Astrocyte (in vitro differentiated cells and primary cell): ENCODE measurements at regions not wholly inside any gene's neighbourhood (a gene's known extent, or its start where the extent isn't known, plus 50 kb on each side); places are given as distances from the start of the nearest gene placed in this dataset.
"Not testable (repeated sequence)": the region's sequence is repeated elsewhere in the genome, so short reads cannot be mapped to it uniquely, and the experiment has no call there.

Experiments used
- DNase-seq: peaks from one replicate; pipeline ENCODE4 v3.0.0-alpha.2; 2010; ENCODE audit warnings: low read depth
- FAIRE-seq: peaks from 2 replicates; lab custom pipeline; 2011; peaks lifted over from hg19 to GRCh38; lab: Jason Lieb, UNC
- H2AFZ ChIP-seq: 2 replicates; pipeline ENCODE4 v1.6.0; 2012; ENCODE audit warnings: low read depth, low read length, inconsistent platforms
- H3K27ac ChIP-seq: 2 replicates; pipeline ENCODE4 v1.5.1; 2011; ENCODE audit warnings: low read depth, low read length, inconsistent platforms
- H3K27me3 ChIP-seq: 2 replicates; pipeline ENCODE4 v1.6.0; 2011; ENCODE audit warnings: low read length, inconsistent platforms; ENCODE audit not compliant: insufficient read depth
- H3K36me3 ChIP-seq: 2 replicates; pipeline ENCODE4 v1.5.1; 2011; ENCODE audit warnings: low read length, inconsistent platforms; ENCODE audit not compliant: insufficient read depth
- H3K4me1 ChIP-seq: 2 replicates; pipeline ENCODE4 v1.5.1; 2011; ENCODE audit warnings: low read length, inconsistent platforms; ENCODE audit not compliant: insufficient read depth
- H3K4me2 ChIP-seq: 2 replicates; pipeline ENCODE4 v1.6.0; 2012; ENCODE audit warnings: low read length, inconsistent platforms
- H3K4me3 ChIP-seq: 2 replicates; pipeline ENCODE4 v1.5.1; 2011; ENCODE audit warnings: low read depth, mild to moderate bottlenecking, low read length, inconsistent platforms; ENCODE audit not compliant: insufficient read depth
- H3K79me2 ChIP-seq: 2 replicates; pipeline ENCODE4 v1.6.0; 2012; ENCODE audit warnings: mild to moderate bottlenecking, low read length, inconsistent platforms; ENCODE audit not compliant: insufficient read depth
- H3K9ac ChIP-seq: 2 replicates; pipeline ENCODE4 v1.6.0; 2012; ENCODE audit warnings: mild to moderate bottlenecking, low read length, inconsistent platforms
- H3K9me3 ChIP-seq: 2 replicates; pipeline ENCODE4 v1.5.1; 2012; ENCODE audit warnings: low read depth, mild to moderate bottlenecking, low read length, inconsistent platforms; ENCODE audit not compliant: insufficient read depth
- H4K20me1 ChIP-seq: 2 replicates; pipeline ENCODE4 v1.6.0; 2012; ENCODE audit warnings: low read length, inconsistent platforms; ENCODE audit not compliant: insufficient read depth
- H3K27ac Mint-ChIP-seq: one replicate; pipeline ENCODE4 v1.8.0; 2021; ENCODE audit warnings: mild to moderate bottlenecking, mixed read lengths; ENCODE audit not compliant: unreplicated experiment
- H3K27me3 Mint-ChIP-seq: one replicate; pipeline ENCODE4 v1.8.0; 2021; ENCODE audit warnings: low read depth, mixed read lengths; ENCODE audit not compliant: unreplicated experiment
- H3K36me3 Mint-ChIP-seq: one replicate; pipeline ENCODE4 v1.8.0; 2021; ENCODE audit warnings: low read depth, mixed read lengths; ENCODE audit not compliant: unreplicated experiment
- H3K4me1 Mint-ChIP-seq: one replicate; pipeline ENCODE4 v1.8.0; 2021; ENCODE audit warnings: low read depth, mixed read lengths; ENCODE audit not compliant: unreplicated experiment
- H3K4me3 Mint-ChIP-seq: one replicate; pipeline ENCODE4 v1.8.0; 2021; ENCODE audit warnings: mild to moderate bottlenecking, moderate library complexity, mixed read lengths; ENCODE audit not compliant: unreplicated experiment
- H3K9me3 Mint-ChIP-seq: one replicate; pipeline ENCODE4 v1.8.0; 2021; ENCODE audit warnings: mild to moderate bottlenecking, mixed read lengths; ENCODE audit not compliant: unreplicated experiment
- CTCF ChIP-seq: IDR thresholded peaks from 2 replicates; pipeline ENCODE4 v1.5.1; 2011; ENCODE audit warnings: low read depth, mild to moderate bottlenecking, inconsistent platforms, low read length, moderate library complexity; ENCODE audit not compliant: insufficient read depth
- EZH2 ChIP-seq: IDR thresholded peaks from 2 replicates; pipeline ENCODE4 v1.6.1; 2012; ENCODE audit warnings: mild to moderate bottlenecking, low read length, inconsistent platforms; ENCODE audit not compliant: insufficient read depth

GRCh38 chr2:77590298-77590917 is 68.2 kb upstream of the LRRTM4 start:
- H3K27ac Mint-ChIP-seq: no peak overlapping the region
- Histone ChIP-seq H3K79me2 (no peaks in the 10 kb centered on the region), H3K4me3 (no peak overlapping the region), H2AFZ (no peak overlapping the region), H3K27ac (no peak overlapping the region), H4K20me1 (no peaks in the 10 kb centered on the region), H3K9me3 (no peaks in the 10 kb centered on the region), H3K27me3 (no peaks in the 10 kb centered on the region), H3K9ac (no peak overlapping the region), H3K36me3 (no peaks in the 10 kb centered on the region), H3K4me1 (no peaks in the 10 kb centered on the region), H3K4me2 (no peak overlapping the region)
- no peak for FAIRE-seq
- no peaks in the 10 kb centered on the region for H3K27me3 Mint-ChIP-seq
- peaks cover 2% of the 10 kb centered on the region for H3K9me3 Mint-ChIP-seq
- no peaks in the 10 kb centered on the region for H3K4me1 Mint-ChIP-seq
- H3K4me3 Mint-ChIP-seq: no peak overlapping the region
- TF ChIP-seq CTCF: no peak
- no peak for TF ChIP-seq EZH2
- no peaks in the 10 kb centered on the region for H3K36me3 Mint-ChIP-seq
- no peak for DNase-seq

- not testable (repeated sequence) for H4K20me1 ChIP-seq, H3K4me3 ChIP-seq, H3K36me3 ChIP-seq, H3K27me3 Mint-ChIP-seq, H3K9me3 ChIP-seq, H3K27me3 ChIP-seq, H3K4me1 Mint-ChIP-seq, H3K4me1 ChIP-seq, FAIRE-seq, H3K79me2 ChIP-seq, H3K9me3 Mint-ChIP-seq, DNase-seq, H3K27ac ChIP-seq, H2AFZ ChIP-seq, H3K9ac ChIP-seq, H3K4me3 Mint-ChIP-seq, H3K36me3 Mint-ChIP-seq, H3K27ac Mint-ChIP-seq, H3K4me2 ChIP-seq
Observed at GRCh38 chr2:77592955-77593354, 70.8 kb upstream of the LRRTM4 start.

GRCh38 chr2:77602771-77603170 is 80.6 kb upstream of the LRRTM4 start:
- Mint-ChIP-seq H3K4me3 (no peak overlapping the region), H3K27me3 (no peaks in the 10 kb centered on the region)

More at GRCh38 chr2:77602771-77603170, 80.6 kb upstream of the LRRTM4 start:
- FAIRE-seq: no peak
- Histone ChIP-seq H3K4me1 (no peaks in the 10 kb centered on the region), H3K4me3 (no peak overlapping the region), H2AFZ (no peak overlapping the region), H3K9ac (no peak overlapping the region), H3K27me3 (no peaks in the 10 kb centered on the region), H3K9me3 (no peaks in the 10 kb centered on the region), H3K36me3 (no peaks in the 10 kb centered on the region), H4K20me1 (no peaks in the 10 kb centered on the region), H3K4me2 (no peak overlapping the region), H3K27ac (no peak overlapping the region), H3K79me2 (no peaks in the 10 kb centered on the region)
- TF ChIP-seq CTCF: no peak
- TF ChIP-seq EZH2: no peak
- no peak for DNase-seq
- Mint-ChIP-seq H3K4me1 (no peaks in the 10 kb centered on the region), H3K9me3 (no peaks in the 10 kb centered on the region), H3K27ac (no peak overlapping the region), H3K36me3 (no peaks in the 10 kb centered on the region)
